ENCODE measurements at regions not wholly inside any gene's neighbourhood (a gene's known extent, or its start where the extent isn't known, plus 50 kb on each side); places are given as distances from the start of the nearest gene placed in this dataset.
"Not testable (repeated sequence)": the region's sequence is repeated elsewhere in the genome, so short reads cannot be mapped to it uniquely, and the experiment has no call there.

DNA sequence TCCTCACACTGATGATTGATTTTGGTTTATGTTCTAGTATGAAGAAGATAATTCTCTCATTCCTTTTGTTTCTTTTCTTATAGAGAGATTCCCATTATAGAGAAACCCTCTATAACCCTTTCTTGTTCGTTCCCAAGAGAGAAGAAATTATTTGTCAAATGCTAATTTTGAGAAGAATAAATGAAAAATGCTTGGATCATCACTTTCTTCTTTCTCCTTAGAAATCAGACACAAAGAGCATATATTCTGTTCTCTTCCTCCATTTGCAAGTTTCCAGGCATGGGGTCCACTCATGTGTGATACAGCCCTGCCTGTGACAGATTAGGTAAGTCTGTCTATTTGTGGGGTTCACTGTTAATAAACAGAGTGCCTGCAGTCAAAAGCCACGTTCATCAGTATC is 222.6 kb upstream of the NECTIN3 start:
- DNase-seq: no peak

DNA sequence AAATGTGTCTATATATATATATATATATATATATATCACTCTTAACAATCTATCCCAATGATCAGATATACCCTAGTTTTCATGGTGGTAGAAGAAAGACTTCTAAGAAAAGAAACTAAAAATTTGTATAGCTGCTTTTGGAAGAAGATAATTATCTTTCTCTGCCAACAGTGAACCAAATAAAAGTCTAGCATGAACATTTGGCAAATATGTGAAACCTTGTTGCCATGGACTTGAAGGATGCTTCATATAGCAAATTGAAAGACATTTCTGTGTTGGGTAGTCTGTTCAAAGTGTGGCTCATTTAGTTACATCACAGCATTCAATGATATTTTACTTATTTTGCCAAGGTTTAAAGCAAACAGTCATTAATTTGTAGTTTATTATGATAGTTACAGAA is 219.9 kb upstream of the NECTIN3 start:
- no peak for DNase-seq

DNA sequence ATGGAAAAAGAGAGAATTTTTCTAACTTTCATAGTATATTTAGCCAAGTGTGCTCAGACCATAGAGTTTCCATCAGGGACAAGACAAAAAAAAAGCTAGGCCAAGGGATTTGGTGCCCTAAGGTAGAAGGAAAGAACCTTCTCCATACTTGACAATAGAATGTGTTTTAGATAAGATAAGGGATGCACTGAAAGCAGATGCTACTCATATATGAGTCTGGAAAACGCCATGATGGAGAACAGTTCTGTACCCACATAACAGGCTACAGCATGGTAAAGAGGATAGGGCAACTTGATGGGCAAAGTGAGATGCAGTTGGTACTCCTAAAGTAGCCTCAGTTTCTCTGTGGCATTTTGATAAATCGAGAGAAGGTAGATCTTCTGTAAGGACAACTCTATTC is 216.4 kb upstream of the NECTIN3 start:
- no peak for DNase-seq

DNA sequence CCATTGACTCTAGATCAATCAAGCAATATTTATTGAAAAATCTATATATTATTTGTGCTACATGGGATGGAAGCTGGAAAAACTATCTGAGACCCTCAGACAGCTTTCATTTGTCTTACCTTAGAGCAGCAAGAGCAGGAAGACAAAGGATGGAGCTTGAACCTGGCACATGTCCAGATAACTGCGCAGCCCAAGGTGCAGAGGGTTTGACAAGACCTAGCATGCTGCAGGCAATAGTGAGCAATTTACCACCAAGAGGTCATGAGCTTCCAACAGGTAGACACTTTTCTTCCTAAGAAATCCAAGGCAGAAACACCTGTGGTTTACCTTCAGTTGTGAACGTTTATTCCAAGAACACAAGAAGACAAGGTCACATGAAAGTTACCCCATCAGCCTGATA is 214.7 kb upstream of the NECTIN3 start:
- DNase-seq: no peak

DNA sequence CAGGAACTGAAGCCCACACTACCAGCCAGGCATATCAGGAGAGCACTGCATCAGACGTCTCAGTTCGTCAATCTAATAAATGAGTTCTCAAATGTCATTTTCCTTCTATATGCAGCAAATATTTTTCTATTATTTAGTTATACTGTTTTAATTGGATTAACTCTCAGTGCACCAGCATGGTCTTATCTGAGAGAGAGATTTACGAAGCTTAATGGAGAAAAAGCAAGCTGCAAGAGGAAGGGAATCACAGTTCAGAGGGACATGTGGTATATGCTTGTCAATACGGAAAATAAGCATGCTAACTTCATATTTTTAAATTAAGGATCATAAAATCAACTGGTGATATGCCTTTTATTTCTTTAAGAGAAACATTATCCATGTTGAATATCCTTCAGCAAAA is 213.1 kb upstream of the NECTIN3 start:
- DNase-seq: no peak

DNA sequence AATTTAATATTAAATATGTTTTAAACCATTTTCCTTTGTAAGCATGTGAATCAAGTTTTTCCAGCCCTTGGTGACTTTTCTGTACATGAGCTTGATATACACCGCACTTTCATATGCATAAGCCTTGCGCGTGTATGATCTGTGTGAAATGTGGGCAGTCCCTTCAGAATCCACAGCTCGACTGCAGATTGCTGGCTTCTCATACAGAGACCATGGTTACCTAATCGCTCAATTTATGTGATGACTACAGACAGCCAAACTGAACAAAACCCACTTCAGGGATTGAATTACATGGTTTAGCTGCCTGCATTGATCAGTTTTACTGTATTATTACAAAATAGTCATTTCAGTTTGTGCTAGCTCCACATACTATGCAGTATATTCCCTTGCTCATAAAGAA is 212.3 kb upstream of the NECTIN3 start:
- peak; percentile 8 for DNase-seq

DNA sequence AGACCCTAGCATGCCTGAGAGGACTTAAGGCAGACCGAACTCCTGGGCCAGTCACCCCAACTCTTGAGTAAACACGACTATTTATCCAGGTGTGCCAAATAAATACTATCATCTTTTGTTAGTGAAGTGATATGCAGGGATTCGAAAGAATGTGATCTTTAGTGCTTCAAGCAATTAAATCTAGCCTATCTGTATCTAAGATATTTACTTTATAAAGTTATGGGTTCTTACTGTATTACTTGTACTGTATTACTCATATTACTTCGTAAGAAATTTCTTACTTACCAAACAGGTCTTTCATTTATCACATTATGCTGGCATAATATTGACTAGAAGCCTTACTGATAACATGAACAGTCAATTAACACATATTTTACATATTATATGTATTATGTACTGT is 211.6 kb upstream of the NECTIN3 start:
- no peak for DNase-seq

DNA sequence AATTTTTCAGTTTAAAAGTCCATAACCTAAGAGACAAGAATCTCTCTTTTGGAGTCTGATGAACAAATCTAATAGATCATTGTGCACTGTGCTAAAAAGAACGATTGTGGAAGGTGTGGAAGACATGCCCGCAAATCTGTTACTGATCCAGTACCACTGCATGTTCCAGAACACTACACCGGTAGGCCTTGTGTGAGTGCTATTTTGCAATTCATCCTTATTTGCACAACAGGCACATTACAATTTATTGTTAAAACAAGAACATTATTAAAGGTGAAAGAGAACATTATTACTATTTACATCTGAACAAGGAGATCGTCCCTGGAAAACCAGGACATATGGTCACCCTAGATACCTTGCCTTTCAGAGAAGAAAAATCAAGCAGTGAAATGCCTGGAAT is 205.7 kb upstream of the NECTIN3 start:
- no peak for DNase-seq

DNA sequence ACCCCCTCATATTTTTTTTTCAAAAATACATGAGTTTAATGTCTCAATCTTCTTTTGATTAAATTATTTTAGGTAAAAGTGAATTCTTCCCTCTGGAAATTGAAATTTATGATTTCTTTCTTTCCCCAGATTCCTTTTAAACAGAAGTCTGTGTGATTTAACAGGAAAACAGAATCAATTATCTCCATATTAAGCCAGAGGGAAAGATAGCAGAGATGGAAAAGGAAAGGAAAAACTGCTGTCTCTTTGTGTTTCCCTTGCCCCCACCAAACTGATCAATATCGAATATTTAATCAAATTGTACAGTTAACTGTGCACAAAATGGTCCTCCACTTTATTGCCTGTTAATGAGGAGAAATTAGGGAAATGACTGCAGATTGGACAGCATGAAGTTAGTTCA is 203.5 kb upstream of the NECTIN3 start:
- no peak for DNase-seq

DNA sequence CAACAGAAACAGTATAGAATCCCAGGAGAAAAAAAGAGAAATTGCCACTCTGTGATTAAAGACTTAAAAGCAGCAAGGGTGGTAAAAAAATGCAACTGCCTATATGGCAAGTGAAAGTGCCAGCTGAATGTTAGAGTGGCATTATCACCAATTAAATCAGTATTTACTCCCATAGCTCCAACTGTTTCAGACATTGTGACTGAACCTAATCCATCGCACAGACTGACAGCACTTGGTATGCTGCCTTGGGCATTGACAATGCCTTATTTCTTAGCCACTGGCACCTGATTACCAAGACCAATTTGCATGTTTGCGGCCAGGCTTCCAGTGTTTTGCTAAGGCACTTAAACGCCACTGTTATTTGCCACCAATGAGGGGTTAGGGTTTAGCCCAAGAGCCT is 201.9 kb upstream of the NECTIN3 start:
- no peak for DNase-seq

DNA sequence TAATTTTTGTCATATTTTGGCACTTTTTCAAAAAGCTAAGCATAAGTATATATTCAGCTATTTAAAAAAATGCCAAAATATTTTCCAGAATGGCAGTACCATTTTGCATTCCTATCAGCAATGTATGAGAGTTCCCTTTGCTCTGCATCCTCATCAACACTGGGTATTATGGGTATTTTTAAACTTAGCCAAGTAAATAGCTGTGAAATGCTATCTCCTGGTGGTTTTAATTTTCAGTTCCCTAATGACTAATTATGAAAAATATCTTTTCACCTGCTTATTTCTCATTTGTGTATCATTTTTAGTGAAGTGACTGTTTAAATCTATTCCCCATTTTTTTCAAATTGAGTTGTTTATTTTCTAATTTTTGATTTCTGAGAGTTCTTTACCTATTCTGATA is 199.7 kb upstream of the NECTIN3 start:
- no peak for DNase-seq

DNA sequence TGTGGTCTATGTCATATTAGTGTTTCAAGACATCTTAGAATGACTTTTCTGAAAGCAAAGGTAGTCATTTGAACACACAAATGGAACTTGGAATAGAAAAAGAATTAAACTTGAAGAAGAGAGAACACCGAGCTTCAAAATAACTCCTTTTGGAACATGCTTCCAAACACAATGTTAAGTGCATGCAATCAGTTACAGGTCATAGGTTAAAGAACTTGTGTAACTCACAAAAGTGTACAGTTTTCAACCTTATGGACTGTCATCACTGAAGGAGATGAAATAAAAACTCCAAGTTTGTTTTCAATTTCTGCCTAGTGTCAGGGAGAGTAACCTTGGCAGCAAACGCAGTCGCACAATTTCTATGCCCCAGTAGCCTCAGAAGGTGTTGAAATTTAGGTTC is 192.9 kb upstream of the NECTIN3 start:
- no peak for DNase-seq

DNA sequence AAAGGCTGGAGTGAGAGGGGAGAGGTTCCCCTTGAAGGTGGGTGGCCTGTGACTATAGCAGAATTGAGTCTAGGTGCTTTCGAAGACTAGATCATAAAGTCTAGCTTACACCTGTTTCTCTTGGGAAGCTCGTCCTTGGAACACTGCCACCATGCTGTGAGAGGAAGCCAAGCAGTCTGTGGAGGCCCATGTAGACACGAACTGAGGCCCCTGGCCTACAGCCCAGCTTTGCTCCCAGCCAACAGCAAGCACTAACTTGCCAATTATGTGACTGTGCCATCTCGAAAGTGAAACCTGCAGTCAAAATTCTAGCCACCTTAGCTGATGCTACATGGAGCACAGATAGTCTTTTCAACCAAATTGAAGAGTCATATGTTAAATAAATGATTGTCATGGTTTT is 190.5 kb upstream of the NECTIN3 start:
- DNase-seq: no peak

DNA sequence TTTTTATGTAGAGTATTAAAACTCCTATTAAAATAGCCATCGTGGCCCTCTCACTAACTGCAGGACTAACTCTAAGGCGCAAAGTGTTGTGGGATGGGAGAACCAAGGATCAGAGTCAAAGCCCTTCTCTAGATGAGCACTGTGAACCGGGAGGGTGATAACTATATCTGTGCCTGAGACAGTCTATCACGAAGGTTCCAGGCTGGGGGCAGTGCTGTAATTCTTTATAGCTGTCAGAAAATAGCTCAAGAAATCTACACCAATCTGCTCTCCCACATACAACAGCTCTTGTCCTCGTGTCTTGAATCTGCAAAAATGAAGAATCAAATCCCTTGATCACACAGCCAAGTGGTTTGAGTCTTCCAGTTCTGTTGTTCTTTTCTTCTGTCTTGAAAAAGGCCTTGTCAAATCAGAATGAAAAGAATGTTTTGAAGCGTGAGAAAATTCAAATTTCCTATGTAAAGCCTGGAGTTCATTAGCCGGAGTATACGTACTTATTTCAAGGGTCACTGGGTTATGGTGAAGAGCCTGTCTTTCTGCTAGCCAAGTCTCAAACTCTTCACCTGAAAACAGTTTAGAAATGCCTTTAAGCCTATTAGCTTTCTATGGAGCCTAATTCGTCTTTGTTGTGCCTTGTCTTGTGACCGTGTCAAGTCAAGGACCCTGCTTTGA is 185.3 kb upstream of the NECTIN3 start:
- peak; percentile 15 for DNase-seq

DNA sequence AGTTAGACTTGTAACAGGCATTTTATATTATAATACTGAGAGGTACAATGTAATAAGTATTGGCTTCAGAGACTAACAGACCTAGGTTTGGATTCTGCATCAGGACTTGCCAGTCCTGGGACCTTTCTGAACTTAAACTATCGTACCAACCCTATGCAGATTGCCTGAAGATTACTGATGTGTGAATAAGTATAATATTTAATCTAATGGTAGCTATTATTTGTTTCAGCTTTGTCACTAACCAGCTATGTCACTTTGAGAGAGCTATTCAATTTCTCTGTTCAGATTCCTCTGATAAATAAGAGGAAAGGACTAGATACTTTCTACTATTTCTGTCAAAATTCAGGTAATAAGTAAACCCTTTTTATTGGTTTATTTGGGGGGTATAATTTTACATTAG is 184.4 kb upstream of the NECTIN3 start:
- DNase-seq: no peak

DNA sequence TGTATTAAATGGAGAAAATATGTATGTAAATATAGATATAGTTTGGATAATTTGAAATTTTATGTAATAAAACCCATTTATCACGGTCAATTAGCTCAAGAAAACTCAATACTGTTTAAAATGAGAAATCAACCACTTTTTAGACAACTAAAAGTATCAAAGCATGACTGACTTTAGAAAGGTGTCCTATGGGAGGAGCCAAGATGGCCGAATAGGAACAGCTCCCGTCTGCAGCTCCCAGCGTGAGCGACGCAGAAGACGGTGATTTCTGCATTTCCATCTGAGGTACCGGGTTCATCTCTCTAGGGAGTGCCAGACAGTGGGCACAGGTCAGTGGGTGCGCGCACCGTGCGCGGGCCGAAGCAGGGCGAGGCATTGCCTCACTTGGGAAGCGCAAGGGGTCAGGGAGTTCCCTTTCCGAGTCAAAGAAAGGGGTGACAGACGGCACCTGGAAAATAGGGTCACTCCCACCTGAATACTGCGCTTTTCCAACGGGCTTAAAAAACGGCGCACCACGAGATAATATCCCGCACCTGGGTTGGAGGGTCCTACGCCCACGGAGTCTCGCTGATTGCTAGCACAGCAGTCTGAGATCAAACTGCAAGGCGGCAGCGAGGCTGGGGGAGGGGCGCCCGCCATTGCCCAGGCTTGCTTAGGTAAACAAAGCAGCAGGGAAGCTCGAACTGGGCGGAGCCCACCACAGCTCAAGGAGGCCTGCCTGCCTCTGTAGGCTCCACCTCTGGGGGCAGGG is 182.8 kb upstream of the NECTIN3 start:
- DNase-seq: not testable (repeated sequence)

DNA sequence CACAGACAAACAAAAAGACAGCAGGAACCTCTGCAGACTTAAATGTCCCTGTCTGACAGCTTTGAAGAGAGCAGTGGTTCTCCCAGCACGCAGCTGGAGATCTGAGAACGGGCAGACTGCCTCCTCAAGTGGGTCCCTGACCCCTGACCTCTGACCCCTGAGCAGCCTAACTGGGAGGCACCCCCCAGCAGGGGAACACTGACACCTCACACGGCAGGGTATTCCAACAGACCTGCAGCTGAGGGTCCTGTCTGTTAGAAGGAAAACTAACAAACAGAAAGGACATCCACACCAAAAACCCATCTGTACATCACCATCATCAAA is 182.3 kb upstream of the NECTIN3 start:
- DNase-seq: not testable (repeated sequence)

DNA sequence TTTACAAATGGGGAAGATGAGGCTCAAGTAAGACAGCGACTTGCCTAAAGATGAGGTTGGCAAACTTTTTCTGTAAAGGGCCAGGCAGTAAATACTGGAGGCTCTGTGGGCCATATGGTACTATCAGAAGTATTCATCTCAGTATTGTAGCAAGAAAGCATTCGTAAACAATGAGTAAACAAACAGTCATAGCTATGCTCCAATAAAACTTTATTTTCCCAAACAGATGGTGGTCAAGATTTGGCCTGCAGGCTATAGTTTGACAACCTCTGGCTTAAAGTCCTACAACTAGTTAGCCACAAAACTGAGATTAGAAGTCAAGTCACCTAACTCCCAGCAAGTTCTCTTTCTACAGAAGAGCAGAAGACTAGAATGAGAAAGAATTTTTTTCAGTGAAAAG is 177.0 kb upstream of the NECTIN3 start:
- no peak for DNase-seq

DNA sequence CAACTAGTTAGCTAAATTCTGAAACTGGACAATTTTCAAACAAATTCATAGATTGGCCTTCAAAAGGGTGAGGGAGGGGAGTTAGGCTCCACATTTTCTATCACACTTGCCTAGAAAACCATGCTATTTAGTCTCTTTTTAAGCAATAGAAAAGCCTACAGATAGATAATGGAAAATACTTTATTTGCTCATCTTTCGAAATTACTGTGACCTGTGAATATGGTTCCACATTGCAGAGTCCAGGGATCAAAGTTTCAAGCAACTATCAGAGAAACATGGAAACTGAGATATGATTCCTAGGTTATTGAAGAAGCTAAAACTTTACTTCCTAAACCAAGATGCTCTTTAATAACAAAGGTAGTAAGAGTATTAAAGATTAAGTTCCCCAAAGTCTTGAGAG is 176.6 kb upstream of the NECTIN3 start:
- no peak for DNase-seq

DNA sequence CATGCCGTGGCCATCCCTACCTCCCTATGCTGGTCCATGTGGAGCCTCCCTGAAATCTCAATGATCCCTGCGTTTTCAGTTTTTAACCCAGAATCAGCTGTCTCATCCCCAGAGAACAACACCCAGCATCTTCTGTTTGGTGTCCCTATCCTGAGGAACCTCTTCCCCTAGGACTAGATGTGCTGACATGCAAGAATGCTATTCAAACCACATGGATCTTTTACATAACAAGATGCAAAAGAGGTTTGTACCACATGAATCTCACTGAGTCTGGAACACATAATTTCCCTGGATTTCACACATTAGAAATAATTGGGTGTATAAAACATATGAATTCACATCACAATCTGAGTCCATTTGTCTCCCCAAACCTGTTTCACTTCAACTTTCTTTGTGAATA is 174.6 kb upstream of the NECTIN3 start:
- DNase-seq: no peak

DNA sequence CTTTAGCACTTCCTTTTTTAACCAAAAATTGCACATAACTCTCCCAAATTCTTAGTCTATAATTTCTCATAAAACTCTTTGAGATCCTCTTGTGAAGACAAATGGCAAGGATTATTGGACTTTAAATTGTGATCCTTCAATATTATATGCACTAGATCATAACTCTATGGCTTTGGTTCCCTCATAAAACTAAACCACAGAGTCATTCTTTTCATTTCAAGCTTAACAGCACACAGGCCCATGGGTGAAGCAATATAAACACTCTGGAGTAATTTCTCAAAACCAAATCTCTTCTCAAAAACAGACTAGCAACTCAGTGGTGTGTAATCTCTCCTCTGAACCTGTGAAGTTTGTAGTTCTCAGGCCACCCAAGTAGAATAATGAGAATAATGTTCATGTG is 171.0 kb upstream of the NECTIN3 start:
- peak; percentile 86 for DNase-seq

DNA sequence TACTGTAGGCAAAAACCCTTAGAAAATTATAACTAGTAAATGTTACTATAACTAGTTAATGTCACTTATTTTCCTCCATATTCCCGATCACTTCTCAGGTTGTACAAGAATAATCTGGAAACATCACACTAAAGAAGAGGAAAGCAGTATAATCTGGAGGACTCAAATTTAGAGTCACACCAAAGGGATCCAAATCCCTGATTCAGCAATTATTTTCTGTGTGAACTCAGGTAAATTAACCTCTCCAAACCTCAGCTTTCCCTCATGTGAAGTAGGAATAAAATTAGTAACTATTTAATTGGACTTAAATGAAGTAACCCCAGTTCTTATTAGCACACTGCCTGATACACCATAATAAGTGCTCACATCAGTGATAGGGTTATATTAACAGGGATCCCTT is 170.1 kb upstream of the NECTIN3 start:
- DNase-seq: no peak

DNA sequence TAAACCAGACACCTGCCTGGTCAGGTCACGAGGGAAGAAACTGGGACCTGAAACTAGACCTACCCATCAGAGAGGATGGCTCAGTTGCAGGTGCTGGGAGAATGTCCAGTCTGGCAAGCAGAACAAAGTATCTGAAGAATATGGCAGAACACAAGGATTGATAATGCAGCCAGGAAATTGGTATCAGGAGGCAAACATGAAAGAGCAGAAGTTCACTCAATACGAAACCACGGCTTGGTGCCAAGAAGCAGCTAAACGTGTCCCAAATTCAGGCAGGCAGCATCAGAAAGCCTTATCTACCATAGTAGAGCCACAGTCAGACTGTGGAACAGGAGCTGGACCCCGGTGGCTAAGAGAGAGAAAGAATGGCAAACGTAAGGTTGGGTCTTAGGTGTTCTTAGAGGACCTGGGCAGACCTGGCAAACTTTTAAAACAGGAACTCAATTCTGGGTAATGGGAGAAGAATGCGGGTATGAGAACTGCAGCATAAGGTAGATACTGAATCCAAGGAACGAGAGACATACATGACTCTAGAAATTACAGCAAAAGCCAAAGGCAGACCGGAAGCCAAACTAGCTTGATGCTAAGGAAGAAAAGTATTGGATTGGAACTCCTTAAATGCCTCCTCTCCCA is 169.0 kb upstream of the NECTIN3 start:
- DNase-seq: no peak

DNA sequence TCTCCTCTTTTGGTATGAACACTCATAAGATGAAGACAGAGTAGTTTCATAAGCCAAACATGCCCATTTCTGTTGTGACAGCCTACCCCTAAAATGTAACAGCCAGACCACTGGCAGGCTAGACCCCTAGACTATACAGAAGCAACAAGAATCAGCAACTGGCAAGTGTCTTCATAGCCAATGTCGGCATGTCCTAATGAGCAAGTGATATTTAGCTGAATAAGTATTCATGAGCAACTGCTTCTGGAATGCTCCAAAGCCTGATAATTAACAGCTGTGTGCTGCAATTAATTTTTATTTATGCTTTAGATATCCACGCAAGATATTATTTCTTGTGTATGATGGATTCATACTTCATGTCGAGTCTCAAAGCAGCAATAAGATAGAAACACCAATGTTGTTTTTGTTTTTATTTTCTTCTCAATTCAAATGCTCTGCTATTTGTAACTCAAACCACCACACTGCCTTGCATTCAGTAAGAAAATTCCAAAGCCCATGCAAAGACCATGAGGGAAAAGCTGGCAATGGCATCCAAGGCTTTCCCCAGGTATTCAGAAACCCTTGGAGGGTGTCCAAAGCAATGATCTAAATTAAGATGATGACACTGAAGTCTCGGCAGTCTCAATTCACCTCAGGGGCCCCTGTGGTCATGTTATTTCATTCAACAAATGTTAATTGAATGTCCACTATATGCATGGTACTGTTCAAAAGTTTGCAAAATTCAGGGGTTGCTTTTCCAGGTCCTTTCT is 167.7 kb upstream of the NECTIN3 start:
- DNase-seq: peak; percentile 32

Measured in fibroblast of skin of abdomen (primary cell).